NB4 (cell line): ENCODE measurements at regions not wholly inside any gene's neighbourhood (a gene's known extent, or its start where the extent isn't known, plus 50 kb on each side); places are given as distances from the start of the nearest gene placed in this dataset.

Experiments used
- DNase-seq: peaks from one replicate; pipeline ENCODE4 v3.0.0; 2010; ENCODE audit warnings: low read depth
- H3K4me3 ChIP-seq: one replicate; pipeline ENCODE4 v1.5.1; 2011; ENCODE audit warnings: mild to moderate bottlenecking, low read depth, low read length, moderate library complexity
- MYC ChIP-seq: IDR thresholded peaks from 2 replicates; pipeline ENCODE4 v1.6.1; 2011; ENCODE audit warnings: low read depth, low read length
- POLR2A ChIP-seq: IDR thresholded peaks from 2 replicates; pipeline ENCODE4 v1.6.1; 2011; ENCODE audit warnings: mild to moderate bottlenecking; ENCODE audit not compliant: insufficient read length; ENCODE audit errors: extremely low read depth
- TF ChIP-seq, protein P1 (sequence below): IDR thresholded peaks from one replicate; pipeline ENCODE4 v1.5.1; 2012; ENCODE audit warnings: low read depth, low read length
- TF ChIP-seq, protein P2 (sequence below): IDR thresholded peaks from 2 replicates; pipeline ENCODE4 v1.6.1; 2011; ENCODE audit warnings: low read depth, low read length

DNA sequence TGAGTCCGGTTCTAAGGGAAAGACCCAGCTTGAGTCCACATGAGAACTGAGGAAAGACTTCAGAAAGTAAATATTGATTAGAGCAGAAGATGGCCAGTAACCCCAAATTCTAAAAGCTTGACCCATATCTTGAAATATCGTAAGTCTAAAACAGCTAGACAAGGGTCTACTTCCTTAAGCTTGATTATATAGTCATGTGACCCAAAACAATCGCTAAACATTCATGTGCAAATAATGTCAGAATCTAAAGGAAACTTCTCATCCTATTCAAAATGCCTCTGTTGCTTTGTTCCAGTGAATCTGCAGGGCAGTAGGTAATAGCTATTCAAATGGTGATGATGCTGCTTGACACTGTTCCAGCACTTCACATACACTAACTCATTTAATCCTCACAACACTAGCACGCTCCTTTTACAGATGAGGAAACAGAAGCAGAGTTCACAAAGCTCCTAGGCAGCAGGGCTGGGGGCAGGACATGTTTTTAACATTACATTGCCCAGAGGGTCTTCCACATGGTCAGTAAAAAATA, 52.6 kb downstream of the TCF20 start:
- TF ChIP-seq, protein P1, sequence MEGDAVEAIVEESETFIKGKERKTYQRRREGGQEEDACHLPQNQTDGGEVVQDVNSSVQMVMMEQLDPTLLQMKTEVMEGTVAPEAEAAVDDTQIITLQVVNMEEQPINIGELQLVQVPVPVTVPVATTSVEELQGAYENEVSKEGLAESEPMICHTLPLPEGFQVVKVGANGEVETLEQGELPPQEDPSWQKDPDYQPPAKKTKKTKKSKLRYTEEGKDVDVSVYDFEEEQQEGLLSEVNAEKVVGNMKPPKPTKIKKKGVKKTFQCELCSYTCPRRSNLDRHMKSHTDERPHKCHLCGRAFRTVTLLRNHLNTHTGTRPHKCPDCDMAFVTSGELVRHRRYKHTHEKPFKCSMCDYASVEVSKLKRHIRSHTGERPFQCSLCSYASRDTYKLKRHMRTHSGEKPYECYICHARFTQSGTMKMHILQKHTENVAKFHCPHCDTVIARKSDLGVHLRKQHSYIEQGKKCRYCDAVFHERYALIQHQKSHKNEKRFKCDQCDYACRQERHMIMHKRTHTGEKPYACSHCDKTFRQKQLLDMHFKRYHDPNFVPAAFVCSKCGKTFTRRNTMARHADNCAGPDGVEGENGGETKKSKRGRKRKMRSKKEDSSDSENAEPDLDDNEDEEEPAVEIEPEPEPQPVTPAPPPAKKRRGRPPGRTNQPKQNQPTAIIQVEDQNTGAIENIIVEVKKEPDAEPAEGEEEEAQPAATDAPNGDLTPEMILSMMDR, result no peak
- TF ChIP-seq, protein P2, sequence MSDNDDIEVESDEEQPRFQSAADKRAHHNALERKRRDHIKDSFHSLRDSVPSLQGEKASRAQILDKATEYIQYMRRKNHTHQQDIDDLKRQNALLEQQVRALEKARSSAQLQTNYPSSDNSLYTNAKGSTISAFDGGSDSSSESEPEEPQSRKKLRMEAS, result no peak
- TF ChIP-seq MYC, result no peak
- TF ChIP-seq POLR2A, result no peak
- no peak for DNase-seq
- H3K4me3 ChIP-seq, result no peak overlapping the region

GRCh38 chr22:42217019-42217751, 53.3 kb downstream of the TCF20 start:
- TF ChIP-seq MYC (no peak), POLR2A (no peak)
- TF ChIP-seq, protein P1, result no peak
- TF ChIP-seq, protein P2, result no peak
- no peak overlapping the region for H3K4me3 ChIP-seq
- no peak for DNase-seq

GRCh38 chr22:42214633-42215415, 55.6 kb downstream of the TCF20 start:
- no peak for DNase-seq
- TF ChIP-seq, protein P2, result no peak
- TF ChIP-seq MYC, result no peak
- TF ChIP-seq POLR2A, result no peak
- TF ChIP-seq, protein P1, result no peak
- H3K4me3 ChIP-seq, result no peak overlapping the region

- DNase-seq, result no peak
These were observed 62.1 kb downstream of the TCF20 start for GRCh38 chr22:42208362-42208761.

GRCh38 chr22:42207918-42208317, 62.5 kb downstream of the TCF20 start:
- TF ChIP-seq POLR2A (no peak), MYC (no peak)
- TF ChIP-seq, protein P2, result no peak
- TF ChIP-seq, protein P1, result no peak
- H3K4me3 ChIP-seq, result no peak overlapping the region
- no peak for DNase-seq

More at GRCh38 chr22:42208362-42208761, 62.1 kb downstream of the TCF20 start:
- TF ChIP-seq MYC (no peak), POLR2A (no peak)
- TF ChIP-seq, protein P1, result no peak
- TF ChIP-seq, protein P2, result no peak
- H3K4me3 ChIP-seq, result no peak overlapping the region
